ENCODE measurements at regions not wholly inside any gene's neighbourhood (a gene's known extent, or its start where the extent isn't known, plus 50 kb on each side); places are given as distances from the start of the nearest gene placed in this dataset.
"Not testable (repeated sequence)": the region's sequence is repeated elsewhere in the genome, so short reads cannot be mapped to it uniquely, and the experiment has no call there.

GRCh38 chr13:68719815-68720214, 1387.8 kb upstream of the ATXN8OS start:
- no peaks in the 10 kb centered on the region for H3K27me3 Mint-ChIP-seq
- H3K27ac Mint-ChIP-seq = no peak overlapping the region
- H3K9me3 Mint-ChIP-seq = no peaks in the 10 kb centered on the region
- no peak overlapping the region for H3K4me3 Mint-ChIP-seq
- intact Hi-C loops (cut with micrococcal nuclease) = no loop called here
- no peaks in the 10 kb centered on the region for H3K36me3 Mint-ChIP-seq (ENCODE audit: low read depth)
- H3K4me1 Mint-ChIP-seq (ENCODE audit: low read depth) = no peaks in the 10 kb centered on the region

- H3K36me3 Mint-ChIP-seq (ENCODE audit: low read depth) = no peaks in the 10 kb centered on the region
- intact Hi-C loops (cut with micrococcal nuclease) = no loop called here
- peaks cover 15% of the 10 kb centered on the region for H3K9me3 Mint-ChIP-seq
- no peak overlapping the region for H3K27ac Mint-ChIP-seq
- H3K27me3 Mint-ChIP-seq = no peaks in the 10 kb centered on the region
- H3K4me3 Mint-ChIP-seq = no peak overlapping the region
- no peaks in the 10 kb centered on the region for H3K4me1 Mint-ChIP-seq (ENCODE audit: low read depth)
These were observed 1392.0 kb upstream of the ATXN8OS start for GRCh38 chr13:68715651-68716050.

- no peak overlapping the region for H3K27ac Mint-ChIP-seq
- H3K9me3 Mint-ChIP-seq = peaks cover 15% of the 10 kb centered on the region
- H3K4me1 Mint-ChIP-seq (ENCODE audit: low read depth) = no peaks in the 10 kb centered on the region
- no peak overlapping the region for H3K4me3 Mint-ChIP-seq
- intact Hi-C loops (cut with micrococcal nuclease) = no loop called here
- no peaks in the 10 kb centered on the region for H3K27me3 Mint-ChIP-seq
- no peaks in the 10 kb centered on the region for H3K36me3 Mint-ChIP-seq (ENCODE audit: low read depth)
These were observed 1393.3 kb upstream of the ATXN8OS start for GRCh38 chr13:68714292-68714691.

GRCh38 chr13:68713394-68713793, 1394.2 kb upstream of the ATXN8OS start:
- Mint-ChIP-seq H3K27ac (no peak overlapping the region), H3K4me3 (no peak overlapping the region), H3K27me3 (no peaks in the 10 kb centered on the region), H3K36me3 (ENCODE audit: low read depth) (no peaks in the 10 kb centered on the region), H3K9me3 (peaks cover 15% of the 10 kb centered on the region), H3K4me1 (ENCODE audit: low read depth) (no peaks in the 10 kb centered on the region)
- intact Hi-C loops (cut with micrococcal nuclease) = no loop called here

GRCh38 chr13:68708336-68708908, 1399.2 kb upstream of the ATXN8OS start:
- H3K27ac Mint-ChIP-seq = no peak overlapping the region
- intact Hi-C loops (cut with micrococcal nuclease) = no loop called here

GRCh38 chr13:68706044-68706443, 1401.6 kb upstream of the ATXN8OS start:
- H3K36me3 Mint-ChIP-seq (ENCODE audit: low read depth); intact Hi-C loops (cut with micrococcal nuclease); H3K27ac Mint-ChIP-seq; H3K4me3 Mint-ChIP-seq; H3K4me1 Mint-ChIP-seq (ENCODE audit: low read depth); H3K27me3 Mint-ChIP-seq: not testable (repeated sequence)
- peaks cover 22% of the 10 kb centered on the region for H3K9me3 Mint-ChIP-seq

More at GRCh38 chr13:68708336-68708908, 1399.2 kb upstream of the ATXN8OS start:
- Mint-ChIP-seq H3K36me3 (ENCODE audit: low read depth) (no peaks in the 10 kb centered on the region), H3K4me3 (no peak overlapping the region), H3K9me3 (peaks cover 34% of the 10 kb centered on the region), H3K27me3 (no peaks in the 10 kb centered on the region), H3K4me1 (ENCODE audit: low read depth) (no peaks in the 10 kb centered on the region)

- Mint-ChIP-seq H3K4me1 (ENCODE audit: low read depth) (no peaks in the 10 kb centered on the region), H3K9me3 (peaks cover 19% of the 10 kb centered on the region), H3K27ac (no peak overlapping the region), H3K36me3 (ENCODE audit: low read depth) (no peaks in the 10 kb centered on the region), H3K27me3 (no peaks in the 10 kb centered on the region), H3K4me3 (no peak overlapping the region)
- intact Hi-C loops (cut with micrococcal nuclease) = no loop called here
These were observed 1410.1 kb upstream of the ATXN8OS start for GRCh38 chr13:68697551-68697950.

- Mint-ChIP-seq H3K27ac (no peak overlapping the region), H3K27me3 (no peaks in the 10 kb centered on the region), H3K4me1 (ENCODE audit: low read depth) (no peaks in the 10 kb centered on the region), H3K36me3 (ENCODE audit: low read depth) (no peaks in the 10 kb centered on the region), H3K9me3 (peaks cover 19% of the 10 kb centered on the region), H3K4me3 (no peak overlapping the region)
- intact Hi-C loops (cut with micrococcal nuclease) = no loop called here
These were observed 1410.7 kb upstream of the ATXN8OS start for GRCh38 chr13:68696907-68697306.

GRCh38 chr13:68692049-68692448, 1415.6 kb upstream of the ATXN8OS start:
- intact Hi-C loops (cut with micrococcal nuclease) = no loop called here
- no peaks in the 10 kb centered on the region for H3K4me1 Mint-ChIP-seq (ENCODE audit: low read depth)
- H3K27me3 Mint-ChIP-seq = no peaks in the 10 kb centered on the region
- H3K27ac Mint-ChIP-seq = no peak overlapping the region
- no peak overlapping the region for H3K4me3 Mint-ChIP-seq
- no peaks in the 10 kb centered on the region for H3K36me3 Mint-ChIP-seq (ENCODE audit: low read depth)
- peaks cover 19% of the 10 kb centered on the region for H3K9me3 Mint-ChIP-seq

GRCh38 chr13:68690567-68690966, 1417.1 kb upstream of the ATXN8OS start:
- H3K4me1 Mint-ChIP-seq (ENCODE audit: low read depth) = no peaks in the 10 kb centered on the region
- no peak overlapping the region for H3K4me3 Mint-ChIP-seq
- no peak overlapping the region for H3K27ac Mint-ChIP-seq
- H3K36me3 Mint-ChIP-seq (ENCODE audit: low read depth) = no peaks in the 10 kb centered on the region
- peaks cover 15% of the 10 kb centered on the region for H3K9me3 Mint-ChIP-seq
- intact Hi-C loops (cut with micrococcal nuclease) = no loop called here
- no peaks in the 10 kb centered on the region for H3K27me3 Mint-ChIP-seq

GRCh38 chr13:68676513-68677115, 1431.0 kb upstream of the ATXN8OS start:
- Mint-ChIP-seq H3K4me1 (ENCODE audit: low read depth) (no peaks in the 10 kb centered on the region), H3K4me3 (no peak overlapping the region), H3K27ac (no peak overlapping the region), H3K27me3 (no peaks in the 10 kb centered on the region), H3K9me3 (peaks cover 11% of the 10 kb centered on the region), H3K36me3 (ENCODE audit: low read depth) (no peaks in the 10 kb centered on the region)
- intact Hi-C loops (cut with micrococcal nuclease) = no loop called here

- intact Hi-C loops (cut with micrococcal nuclease) = no loop called here
- Mint-ChIP-seq H3K36me3 (ENCODE audit: low read depth) (no peaks in the 10 kb centered on the region), H3K27ac (no peak overlapping the region)
These were observed 1432.4 kb upstream of the ATXN8OS start for GRCh38 chr13:68675209-68675608.

GRCh38 chr13:68667863-68668262, 1437.7 kb upstream of the PCDH9 start:
- Mint-ChIP-seq H3K27ac (no peak overlapping the region), H3K36me3 (ENCODE audit: low read depth) (no peaks in the 10 kb centered on the region), H3K4me1 (ENCODE audit: low read depth) (no peaks in the 10 kb centered on the region), H3K9me3 (peaks cover 9% of the 10 kb centered on the region), H3K27me3 (no peaks in the 10 kb centered on the region), H3K4me3 (no peak overlapping the region)
- intact Hi-C loops (cut with micrococcal nuclease) = no loop called here

More at GRCh38 chr13:68675209-68675608, 1432.4 kb upstream of the ATXN8OS start:
- Mint-ChIP-seq H3K4me1 (ENCODE audit: low read depth) (no peaks in the 10 kb centered on the region), H3K4me3 (no peak overlapping the region), H3K27me3 (no peaks in the 10 kb centered on the region), H3K9me3 (peaks cover 16% of the 10 kb centered on the region)

- Mint-ChIP-seq H3K27ac (no peak overlapping the region), H3K4me1 (ENCODE audit: low read depth) (no peaks in the 10 kb centered on the region), H3K4me3 (no peak overlapping the region), H3K9me3 (peaks cover 7% of the 10 kb centered on the region), H3K27me3 (no peaks in the 10 kb centered on the region), H3K36me3 (ENCODE audit: low read depth) (no peaks in the 10 kb centered on the region)
- intact Hi-C loops (cut with micrococcal nuclease) = no loop called here
These were observed 1436.8 kb upstream of the PCDH9 start for GRCh38 chr13:68666774-68667397.

- intact Hi-C loops (cut with micrococcal nuclease) = no loop called here
- no peaks in the 10 kb centered on the region for H3K4me1 Mint-ChIP-seq (ENCODE audit: low read depth)
- H3K27me3 Mint-ChIP-seq = no peaks in the 10 kb centered on the region
These were observed 1415.7 kb upstream of the PCDH9 start for GRCh38 chr13:68645814-68646213.

More at GRCh38 chr13:68645814-68646213, 1415.7 kb upstream of the PCDH9 start:
- Mint-ChIP-seq H3K9me3 (peaks cover 2% of the 10 kb centered on the region), H3K36me3 (ENCODE audit: low read depth) (no peaks in the 10 kb centered on the region), H3K27ac (no peak overlapping the region), H3K4me3 (no peak overlapping the region)
